ENCODE measurements at regions not wholly inside any gene's neighbourhood (a gene's known extent, or its start where the extent isn't known, plus 50 kb on each side); places are given as distances from the start of the nearest gene placed in this dataset.

GRCh38 chr9:88028338-88028737 lies 54.0 kb upstream of the CDK20 start:
- TF ChIP-seq POLR2A (IDR thresholded peaks at IDR 0.05) = no peak
- TF ChIP-seq, protein P1, sequence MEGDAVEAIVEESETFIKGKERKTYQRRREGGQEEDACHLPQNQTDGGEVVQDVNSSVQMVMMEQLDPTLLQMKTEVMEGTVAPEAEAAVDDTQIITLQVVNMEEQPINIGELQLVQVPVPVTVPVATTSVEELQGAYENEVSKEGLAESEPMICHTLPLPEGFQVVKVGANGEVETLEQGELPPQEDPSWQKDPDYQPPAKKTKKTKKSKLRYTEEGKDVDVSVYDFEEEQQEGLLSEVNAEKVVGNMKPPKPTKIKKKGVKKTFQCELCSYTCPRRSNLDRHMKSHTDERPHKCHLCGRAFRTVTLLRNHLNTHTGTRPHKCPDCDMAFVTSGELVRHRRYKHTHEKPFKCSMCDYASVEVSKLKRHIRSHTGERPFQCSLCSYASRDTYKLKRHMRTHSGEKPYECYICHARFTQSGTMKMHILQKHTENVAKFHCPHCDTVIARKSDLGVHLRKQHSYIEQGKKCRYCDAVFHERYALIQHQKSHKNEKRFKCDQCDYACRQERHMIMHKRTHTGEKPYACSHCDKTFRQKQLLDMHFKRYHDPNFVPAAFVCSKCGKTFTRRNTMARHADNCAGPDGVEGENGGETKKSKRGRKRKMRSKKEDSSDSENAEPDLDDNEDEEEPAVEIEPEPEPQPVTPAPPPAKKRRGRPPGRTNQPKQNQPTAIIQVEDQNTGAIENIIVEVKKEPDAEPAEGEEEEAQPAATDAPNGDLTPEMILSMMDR (IDR thresholded peaks at IDR 0.05 in 8 of 11, conservative IDR thresholded peaks at IDR 0.05 in 3 of 11) = no peak
